CD4-positive, alpha-beta T cell treated with Interleukin-1 beta for 1 hour (primary cell): ENCODE measurements at regions not wholly inside any gene's neighbourhood (a gene's known extent, or its start where the extent isn't known, plus 50 kb on each side); places are given as distances from the start of the nearest gene placed in this dataset.

Source experiments
- DNase-seq, 2 donors: peaks; one replicate each; pipeline ENCODE4 v3.0.0-alpha.2; 2020 to 2022

DNA sequence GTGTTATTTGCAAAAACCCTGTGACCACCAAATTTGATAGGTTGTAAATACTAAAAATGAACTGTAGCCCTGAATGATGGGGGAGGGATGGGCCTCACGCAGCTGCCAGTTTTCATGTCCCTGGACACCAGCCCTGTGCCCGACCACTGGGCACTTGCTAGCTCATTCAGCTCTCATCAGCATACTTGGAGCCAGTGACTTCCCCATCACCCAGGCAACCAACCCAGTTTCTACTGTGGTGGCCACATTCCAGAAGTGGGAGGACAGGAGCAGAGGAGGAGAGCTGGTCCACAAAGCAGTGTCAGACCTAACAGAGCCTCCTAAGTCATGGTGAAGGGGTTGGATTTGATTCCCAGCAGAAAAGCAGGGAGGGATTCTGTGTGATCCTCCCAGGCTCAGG, 128.2 kb downstream of the CPEB2 start:
- DNase-seq, result no peak

DNA sequence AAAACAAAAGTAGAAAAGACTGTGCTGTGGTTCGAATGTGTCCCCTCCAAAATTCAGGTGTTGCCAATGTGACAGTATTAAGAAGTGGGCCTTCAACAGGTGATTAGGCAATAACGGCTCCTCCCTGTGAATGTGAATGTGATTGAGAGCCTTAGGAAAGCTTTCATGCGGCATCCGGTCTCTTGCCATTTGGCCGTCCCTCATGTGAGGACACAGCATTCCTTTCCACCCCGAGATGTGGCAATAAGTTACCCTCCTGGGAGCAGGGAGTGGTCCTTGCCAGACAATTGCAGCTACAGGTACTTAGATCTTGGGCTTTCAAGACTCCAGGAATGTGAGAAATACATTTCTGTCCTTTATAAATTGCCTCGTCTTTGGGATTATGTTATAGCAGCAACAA, 129.3 kb downstream of the CPEB2 start:
- DNase-seq, result no peak

DNA sequence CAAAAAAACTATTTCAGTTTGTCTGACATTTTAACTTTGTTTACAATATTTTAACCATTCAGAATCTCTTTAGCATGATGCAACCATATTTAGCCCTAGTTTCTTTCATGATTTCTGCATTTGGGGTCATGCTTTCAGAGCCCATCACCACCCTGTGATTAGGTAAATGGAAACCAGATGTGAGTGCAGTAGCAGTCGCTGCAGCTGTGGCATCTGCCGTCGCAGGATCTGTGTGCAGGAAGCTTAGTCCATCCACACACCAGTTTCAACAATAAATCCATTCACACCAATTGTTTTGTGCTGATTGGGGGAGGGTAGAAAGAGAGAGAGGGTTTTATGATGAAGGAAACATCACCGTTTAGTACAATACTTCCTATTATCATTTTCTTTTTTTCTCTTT, 130.5 kb downstream of the CPEB2 start:
- DNase-seq, result no peak

DNA sequence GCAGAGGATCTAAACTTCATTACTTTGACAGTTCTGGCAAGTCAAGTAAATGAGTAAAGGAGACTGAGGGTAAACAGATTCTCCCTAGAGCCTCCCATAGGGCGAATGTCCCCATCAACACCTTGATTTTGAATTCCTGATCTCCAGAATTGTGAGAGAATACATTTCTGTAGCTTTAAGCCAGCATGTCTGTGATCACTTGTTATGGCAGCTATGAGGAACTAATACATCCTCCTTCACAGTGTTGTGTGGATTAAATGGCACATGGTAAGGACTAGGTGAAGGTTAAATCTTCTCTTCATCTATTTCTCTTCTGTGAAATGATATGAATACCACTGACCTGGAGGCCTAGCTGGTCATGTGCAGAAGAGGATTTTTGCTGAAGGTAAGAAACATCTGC, 137.3 kb downstream of the CPEB2 start:
- no peak for DNase-seq

DNA sequence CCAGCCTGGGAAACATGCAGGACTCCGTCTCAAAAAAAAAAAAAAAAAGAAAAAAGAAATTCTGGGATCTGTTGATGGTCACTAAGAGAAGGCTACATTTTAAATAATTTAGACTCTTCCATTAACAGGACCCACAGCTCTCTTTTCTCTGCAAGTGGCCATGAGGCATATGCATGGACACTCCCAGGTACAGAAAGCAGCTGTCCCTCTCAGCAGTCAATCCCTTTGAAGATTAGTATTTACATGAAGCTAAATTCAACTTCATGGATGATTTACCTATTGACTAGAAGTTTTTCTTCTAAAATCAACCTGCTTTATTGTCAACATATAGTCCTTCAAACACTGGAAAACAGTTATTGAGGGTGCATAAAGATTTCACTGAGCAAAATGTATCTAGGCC, 139.9 kb downstream of the CPEB2 start:
- no peak for DNase-seq

DNA sequence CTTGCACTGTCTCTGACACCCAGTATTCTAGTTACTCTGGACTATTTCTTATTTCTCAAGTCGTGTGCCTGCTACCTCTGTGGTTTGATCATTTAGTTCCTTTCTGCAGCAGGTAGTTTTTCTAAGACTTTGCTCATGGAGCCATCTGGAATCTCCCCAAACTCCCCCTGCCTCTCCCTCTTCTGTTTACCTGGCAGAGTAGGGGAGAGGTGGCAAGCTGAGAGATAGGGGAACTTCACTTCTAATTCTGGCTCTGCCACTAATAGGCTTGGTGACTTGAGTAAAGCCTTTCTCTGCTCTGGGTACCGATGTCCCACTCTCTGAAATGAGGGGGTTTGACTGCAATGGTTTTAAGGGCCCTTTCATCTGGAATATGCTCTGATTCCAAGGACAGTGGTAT, 141.3 kb downstream of the CPEB2 start:
- DNase-seq, result no peak

DNA sequence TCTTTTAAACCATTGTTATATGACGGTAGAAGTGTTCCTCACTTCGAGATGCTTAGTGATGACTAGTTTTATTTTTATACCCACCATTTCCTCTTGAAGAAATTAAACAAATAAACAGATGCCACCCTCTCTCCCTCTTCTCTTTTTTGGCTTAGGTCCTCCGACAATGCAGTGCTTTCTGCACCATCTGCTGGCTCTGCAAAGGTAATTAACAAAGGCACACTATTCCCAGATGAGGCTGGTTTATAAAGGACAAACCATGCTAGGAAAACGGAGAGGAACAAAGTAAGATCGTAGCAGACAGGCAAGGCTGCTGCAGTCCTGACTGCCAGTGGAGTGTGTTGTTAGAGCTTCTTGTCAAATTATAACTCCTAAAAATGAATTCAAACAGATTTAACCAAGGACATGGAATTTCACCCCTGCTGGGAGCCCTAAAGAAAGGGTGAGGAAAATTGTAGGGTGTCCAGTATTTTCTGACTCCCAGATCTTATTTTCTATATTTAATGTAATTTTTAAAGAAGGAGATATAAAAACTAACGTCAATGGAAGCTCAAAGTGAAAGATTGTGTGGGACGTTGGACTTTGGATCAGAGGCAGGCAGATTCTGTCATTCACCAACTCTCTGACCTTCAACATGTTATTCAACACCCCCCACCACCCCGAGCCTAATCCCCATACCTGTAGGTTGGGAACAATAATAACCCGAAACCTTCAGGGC, 142.1 kb downstream of the CPEB2 start:
- no peak for DNase-seq

DNA sequence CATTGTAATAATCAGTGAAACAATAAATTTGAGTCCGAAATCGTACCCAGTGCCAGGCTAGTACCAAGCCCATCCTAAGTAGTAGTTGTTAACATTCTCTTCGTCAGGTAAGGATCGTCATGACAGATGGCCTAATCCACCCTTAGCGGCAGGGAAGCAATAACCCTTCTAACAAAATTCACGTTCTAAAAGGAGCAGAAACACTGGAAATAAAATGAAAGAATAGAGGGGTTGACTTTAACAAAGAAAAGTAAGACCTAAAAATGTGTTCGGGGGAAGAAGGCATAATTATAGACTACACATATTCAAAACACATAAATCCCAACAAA, 142.7 kb downstream of the CPEB2 start:
- DNase-seq, result no peak

DNA sequence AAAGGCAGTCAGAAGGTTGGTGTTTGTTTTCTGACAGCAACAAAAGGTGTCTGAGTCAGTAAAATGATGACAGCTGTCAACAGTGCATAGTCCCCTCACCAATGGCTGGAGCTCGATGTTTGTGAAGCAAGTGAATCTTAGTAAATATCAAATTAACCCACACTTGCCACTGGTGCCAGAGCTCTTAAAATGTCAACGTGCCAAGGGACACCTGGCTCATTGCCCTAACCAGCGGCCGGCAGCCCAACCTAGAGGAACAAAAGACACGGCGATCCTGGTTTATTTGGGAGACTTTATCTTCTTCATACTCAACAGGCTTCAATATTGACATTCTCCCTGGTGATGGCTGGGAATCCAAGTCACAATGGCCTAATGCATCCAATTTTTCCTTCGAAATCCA, 143.4 kb downstream of the CPEB2 start:
- no peak for DNase-seq

DNA sequence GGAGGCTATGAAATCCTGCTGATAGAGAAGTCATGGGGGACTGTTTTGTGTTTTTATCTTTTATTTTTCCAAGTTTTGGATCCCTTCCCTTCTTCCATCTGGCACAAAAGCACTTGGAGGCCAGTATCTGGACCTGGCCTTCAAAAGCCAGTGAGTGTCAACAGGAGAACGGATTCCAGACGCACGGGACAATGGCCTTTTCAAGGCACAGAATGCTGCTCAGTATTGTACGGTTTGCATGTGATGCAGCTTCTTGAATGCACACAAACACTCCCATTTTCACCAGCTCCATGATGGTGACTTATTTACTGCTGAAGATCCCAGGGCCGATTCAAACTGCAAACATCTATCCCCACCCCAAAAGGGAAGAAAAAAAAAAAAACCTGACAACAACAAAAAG, 145.4 kb downstream of the CPEB2 start:
- DNase-seq, result no peak

DNA sequence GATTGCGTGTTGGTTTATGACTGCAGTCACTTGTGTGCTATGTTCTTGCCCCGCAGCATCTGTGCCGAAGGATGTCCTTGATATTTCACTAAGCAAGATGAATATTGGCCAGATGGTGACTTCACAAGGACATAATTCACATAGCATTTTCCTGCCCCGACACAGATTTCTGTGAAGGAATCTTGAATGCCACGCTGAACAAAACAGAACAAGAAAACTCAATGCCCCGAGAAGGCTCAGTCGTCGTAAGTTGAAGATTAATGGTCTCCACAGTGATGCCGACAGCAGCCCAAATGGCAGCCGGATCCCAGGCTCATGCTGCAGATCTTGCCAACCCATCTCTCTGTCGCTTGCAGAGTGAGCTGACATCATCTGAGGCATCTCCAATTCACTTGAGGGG, 145.9 kb downstream of the CPEB2 start:
- no peak for DNase-seq

DNA sequence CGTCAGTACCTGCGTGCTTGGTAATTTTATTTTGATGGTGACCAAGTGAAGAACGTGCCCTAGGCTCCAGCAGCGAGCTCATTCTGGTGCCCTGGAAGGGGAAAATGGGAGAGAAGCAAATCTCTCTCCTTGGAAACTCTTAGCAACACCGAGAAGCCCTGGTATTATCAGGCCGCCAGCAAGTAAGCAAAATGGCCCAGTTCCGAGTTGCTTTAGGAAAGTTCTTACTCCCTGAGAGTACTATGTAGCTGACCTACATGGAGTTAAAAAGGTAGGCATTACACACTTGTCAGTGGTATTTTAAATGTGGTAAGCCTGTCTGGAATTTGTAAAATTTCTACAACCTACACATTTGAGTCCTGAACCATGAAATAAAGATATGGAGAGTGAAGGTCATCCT, 146.4 kb downstream of the CPEB2 start:
- no peak for DNase-seq

DNA sequence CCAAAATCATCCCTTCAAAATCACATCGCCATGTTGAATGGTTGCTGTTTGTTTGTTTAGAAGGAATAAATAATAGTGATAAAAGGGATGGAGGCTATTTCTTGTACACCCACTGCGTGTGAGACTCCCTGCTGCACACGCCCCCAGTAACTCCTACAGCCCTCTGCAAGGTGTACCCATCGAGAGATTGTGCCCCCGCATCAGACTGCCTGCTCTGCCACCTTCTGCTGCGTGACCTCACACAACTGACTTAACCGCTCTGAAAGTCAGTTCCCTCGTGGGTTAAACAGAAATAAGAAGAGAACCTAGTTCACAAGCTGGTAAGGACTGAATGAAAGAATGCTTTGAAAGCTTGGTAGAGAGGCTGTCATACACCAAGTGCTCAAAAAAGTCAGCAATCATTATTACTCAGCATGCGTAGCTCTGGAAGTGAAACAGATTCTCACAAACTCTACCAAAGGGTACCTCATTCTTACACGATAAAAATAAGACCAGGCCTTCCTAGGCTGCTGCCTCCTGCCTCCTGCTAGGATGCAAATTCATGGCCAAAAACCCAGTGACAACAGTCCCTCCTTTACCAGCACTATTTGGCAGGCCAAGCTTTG, 147.1 kb downstream of the CPEB2 start:
- DNase-seq, result no peak

DNA sequence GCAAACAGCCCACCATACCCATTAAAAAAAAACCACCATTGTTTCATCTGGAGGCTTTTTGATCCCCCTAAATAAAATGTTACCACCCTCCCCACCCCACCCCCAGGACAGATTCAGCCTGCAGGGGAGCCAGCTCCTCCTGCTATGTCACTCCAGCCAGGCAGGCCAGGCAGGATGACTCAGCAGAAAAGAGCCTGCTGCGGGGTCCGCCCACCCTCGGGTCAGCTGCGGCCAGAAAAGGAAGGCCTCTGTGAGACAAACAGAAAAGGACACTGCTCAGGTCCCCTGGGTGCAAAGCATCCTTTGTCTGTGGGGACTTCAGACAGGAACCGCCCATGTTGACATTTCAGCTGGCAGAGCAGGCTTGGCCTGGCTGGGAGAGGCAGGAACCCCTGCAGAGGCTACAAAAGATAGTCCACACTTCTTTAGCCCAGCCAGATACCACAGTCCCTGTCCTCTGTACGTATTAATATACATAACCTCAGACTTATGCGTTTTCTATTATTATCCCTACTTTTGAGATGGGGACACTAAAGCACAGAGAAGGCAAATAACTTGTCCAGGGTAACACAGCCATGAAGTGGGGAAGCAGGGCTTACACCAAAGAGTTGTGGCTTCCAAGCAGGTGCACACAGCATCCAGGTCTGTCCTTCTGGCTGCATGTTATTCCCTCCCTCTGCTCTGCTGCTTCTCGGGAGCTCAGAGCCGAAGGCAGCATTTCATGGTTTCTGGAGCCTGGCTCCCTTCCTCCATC, 147.7 kb downstream of the CPEB2 start:
- peak in 1 of 2 donors; percentile 24 for DNase-seq

DNA sequence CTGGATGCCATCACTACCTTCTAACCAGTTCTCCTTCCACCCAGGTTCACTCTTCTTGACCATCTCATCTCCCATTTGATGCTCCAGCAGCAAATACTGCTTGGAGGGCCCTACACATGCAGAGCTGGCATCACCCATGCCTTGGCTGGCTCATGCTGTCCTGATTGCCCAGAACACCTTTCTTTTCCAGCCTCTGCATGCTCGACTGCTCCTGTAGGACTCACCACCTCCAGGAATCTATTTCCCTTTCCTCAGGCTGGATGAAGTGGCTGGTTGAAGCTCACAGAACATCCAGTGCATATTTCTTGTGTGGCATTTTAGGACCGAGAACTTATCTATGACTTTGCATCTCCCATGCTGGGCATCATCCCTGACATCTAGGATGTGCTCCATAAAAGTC, 148.3 kb downstream of the CPEB2 start:
- no peak for DNase-seq

DNA sequence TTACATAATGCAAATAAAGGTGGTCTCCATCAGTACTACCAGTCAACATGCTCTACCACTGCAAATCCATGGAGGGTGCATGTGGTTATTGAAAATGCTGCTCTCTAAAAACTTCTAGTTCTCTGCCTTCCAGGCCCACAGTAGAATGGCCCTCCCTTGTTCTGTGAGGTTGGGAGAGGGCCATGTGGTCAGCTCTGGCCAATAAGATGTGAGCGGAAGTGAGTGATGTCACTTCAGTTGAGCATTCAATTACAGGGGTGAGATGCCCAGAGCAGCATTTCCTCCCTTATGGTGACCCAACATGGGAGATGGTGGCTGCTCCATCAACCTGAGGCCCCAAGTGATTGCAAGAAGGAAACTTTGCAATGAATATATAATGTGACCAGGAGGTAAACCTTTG, 148.8 kb downstream of the CPEB2 start:
- DNase-seq, result no peak

DNA sequence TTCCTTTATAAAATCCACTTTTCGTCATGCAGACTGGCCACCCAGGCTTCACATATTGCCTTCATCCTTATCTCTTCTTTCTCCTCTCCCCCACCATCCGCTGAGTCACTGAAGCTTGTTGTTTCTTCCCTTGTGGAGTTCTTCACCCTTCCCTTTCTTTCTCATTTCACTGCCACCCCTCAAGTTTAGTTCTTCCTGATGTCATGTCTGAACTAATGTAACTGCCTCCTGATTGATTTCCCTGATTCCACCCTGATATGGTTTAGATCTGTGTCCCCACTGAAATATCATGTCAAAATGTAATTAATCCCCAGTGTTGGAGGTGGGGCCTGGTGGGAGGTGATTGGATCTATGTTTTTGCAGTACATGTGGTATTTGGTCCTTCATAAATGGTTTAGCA, 151.4 kb downstream of the CPEB2 start:
- DNase-seq, result no peak

DNA sequence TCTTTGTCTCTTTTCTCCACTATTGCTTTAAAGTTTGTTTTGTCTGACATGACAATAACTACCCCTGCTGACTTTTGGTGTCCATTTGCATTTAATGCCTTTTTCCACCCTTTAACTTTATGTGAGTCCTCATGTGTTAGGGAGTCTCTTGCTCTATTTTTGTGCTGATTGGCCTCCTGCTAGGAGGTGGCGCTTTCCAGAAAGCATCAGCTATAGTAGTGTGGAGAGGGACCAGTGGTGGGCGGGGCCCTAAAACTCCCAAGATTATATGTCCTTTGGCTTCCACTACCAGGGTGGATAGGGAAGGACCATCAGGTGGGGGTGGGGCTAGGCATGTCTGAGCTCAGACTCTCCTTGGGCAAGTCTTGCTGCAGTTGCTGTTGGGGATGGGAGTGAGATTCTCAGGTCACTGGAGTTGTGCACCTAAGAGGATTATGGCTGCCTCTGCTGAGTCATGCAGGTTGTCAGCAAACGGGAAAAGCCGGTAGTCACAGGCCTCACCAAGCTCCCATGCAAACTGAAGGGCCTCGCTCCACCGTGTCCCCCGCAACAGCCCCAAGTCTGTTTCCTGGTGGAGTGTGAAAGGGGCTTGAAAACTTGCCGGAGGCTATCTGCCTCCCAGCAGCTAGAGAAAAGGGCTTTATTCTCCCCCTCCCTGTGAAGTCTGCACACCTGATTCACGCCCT, 156.3 kb downstream of the CPEB2 start:
- DNase-seq, result no peak

DNA sequence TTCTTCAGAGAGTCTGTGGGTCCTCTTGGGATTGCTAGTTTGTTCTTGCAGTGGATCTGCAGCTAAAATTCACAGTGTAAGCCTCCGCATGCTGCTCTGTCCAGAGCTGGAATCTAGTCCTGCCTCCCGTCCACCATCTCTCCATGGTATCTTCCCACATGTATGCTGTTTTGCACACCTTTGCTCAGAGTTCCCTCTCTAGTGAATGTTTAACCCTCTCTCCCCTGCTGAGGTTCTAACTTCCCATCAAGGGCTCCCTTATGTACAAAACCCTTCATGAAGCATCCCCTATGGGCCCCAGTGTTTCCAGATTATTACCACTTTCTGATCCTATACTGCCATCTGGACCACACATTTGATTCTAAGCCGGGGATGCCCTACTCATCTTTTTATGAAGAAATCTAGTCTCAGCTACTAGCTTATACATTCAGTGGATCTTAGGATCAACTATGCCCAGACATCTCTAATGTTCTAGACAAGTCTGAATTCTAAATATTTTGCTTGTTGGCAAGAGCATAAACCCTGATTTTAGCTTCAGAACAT, 157.3 kb downstream of the CPEB2 start:
- DNase-seq, result no peak

DNA sequence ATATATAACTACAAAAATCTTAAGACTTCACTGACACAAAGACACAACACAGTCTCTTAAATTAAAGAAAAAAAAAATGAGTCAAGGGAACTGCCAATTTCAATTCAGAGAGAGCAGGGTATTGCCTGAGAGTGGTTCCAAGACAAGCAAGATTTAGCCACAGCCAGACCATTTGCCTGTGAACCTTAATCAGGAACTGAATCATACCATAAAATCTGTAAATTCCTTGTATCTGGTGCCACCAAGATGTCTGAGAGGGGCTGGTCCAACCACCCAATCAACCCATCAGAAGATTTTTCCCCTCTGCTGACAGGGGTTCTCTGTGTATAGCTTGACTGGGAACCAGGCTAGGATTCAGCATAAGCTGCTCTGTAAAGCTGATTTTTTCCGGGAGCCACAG, 159.2 kb downstream of the CPEB2 start:
- DNase-seq, result no peak

DNA sequence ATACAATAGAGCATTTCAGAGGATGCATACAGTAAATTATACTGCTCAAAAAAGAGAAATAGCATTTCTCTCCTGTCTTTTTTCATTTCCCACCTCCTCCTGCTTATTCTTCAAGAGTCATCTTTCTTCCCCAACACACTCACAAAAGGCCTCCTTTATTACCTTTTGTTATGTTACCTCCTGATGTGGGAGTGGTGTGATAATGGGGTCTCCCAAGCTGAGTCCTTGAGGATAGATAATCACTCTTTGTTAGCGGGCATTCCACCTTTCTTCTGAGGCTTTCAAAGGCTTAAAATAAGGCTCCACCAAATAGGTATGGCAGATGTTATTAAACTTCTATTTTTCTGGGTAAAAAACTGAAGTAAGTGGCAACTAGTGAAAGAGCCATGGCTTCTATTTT, 159.8 kb downstream of the CPEB2 start:
- DNase-seq, result no peak

DNA sequence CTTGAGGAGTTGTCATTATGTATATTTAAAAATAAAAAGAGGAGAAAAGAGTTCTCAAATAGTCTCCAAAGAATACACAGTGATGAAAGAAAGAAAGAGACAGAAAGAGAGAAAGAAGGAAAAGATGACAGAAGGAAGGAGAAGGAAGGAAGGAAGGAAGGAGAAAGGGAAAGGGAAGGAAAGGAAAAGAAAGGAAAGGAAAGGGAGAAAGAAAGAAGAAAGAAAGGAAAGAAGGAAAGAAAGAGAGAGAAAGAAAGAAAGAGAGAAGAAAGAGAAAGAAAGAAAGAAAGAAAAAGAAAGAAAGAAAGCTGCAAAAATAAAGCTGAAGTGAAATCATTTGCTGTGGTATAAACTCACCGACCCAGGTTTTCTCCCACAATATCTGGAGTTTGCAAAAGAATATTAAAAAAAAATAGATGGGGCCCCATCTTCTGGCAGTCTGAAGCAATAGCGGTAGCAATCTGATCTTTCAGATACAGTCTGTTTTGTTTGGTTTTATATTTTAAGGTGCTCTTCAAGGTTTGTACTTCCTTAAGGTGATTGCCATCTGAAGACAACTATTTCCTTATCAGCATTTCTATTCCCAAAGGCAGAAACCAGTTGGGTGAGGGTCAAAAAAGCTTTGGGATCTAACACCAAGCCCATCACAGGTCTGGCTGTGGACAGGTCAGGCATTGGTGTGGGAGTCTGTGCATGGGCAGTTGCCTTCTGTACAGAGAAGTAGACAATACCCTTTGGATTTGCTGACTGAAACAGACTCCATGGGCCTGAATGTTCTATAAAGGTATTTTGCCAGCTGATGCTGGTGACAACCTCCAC, 160.4 kb downstream of the CPEB2 start:
- DNase-seq, result no peak

DNA sequence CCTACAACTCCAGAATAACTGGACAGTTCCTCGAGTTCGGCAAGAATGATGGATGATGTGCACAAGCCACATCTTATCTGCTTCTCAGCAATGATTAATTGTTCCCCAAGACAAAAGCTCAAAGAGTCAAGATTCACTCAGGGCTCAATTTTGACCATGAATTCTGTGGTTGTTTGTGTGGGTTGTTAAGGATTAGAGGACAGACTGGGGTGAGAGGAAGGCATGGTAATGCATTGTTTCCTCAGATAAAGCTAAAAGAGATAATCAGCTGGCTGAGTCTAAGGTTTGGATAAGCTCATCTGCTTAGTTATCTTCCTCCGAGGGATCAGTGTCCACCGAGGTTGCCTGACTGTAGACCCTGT, 161.0 kb downstream of the CPEB2 start:
- DNase-seq, result no peak
